Naive thymus-derived CD4-positive, alpha-beta T cell (primary cell): ENCODE measurements at regions not wholly inside any gene's neighbourhood (a gene's known extent, or its start where the extent isn't known, plus 50 kb on each side); places are given as distances from the start of the nearest gene placed in this dataset.

Experiments used
- ATAC-seq: fragments of 150-1000 bp; cut with Tn5 transposase; 2 replicates; pipeline ENCODE4 v1.10.0; 2021; ENCODE audit warnings: mild to moderate bottlenecking, moderate library complexity
- CTCF ChIA-PET: fragments of 350-600 bp; sonication (Branson Sonifier 250); formaldehyde crosslinking; loops from one replicate; lab custom pipeline; 2021; ENCODE audit warnings: antibody characterized with exemption; lab: Charles Lee
- POLR2A ChIA-PET: fragments of 350-600 bp; sonication (Branson Sonifier 250); formaldehyde crosslinking; loops from one replicate; lab custom pipeline; 2021; ENCODE audit warnings: antibody characterized with exemption, inconsistent platforms; lab: Charles Lee
- DNase-seq, 9 donors: peaks; one replicate each; pipeline versions ENCODE4 v3.0.0 to v3.0.0-alpha.2; 2020 to 2022; ENCODE audit warnings: mixed read lengths in 1 of 9
- H3K27ac ChIP-seq: one replicate; pipeline ENCODE4 v1.7.0; 2013; ENCODE audit warnings: mild to moderate bottlenecking, low read depth, low read length, moderate library complexity
- H3K27me3 ChIP-seq, 2 donors: one replicate each; pipeline ENCODE4 v1.7.0; 2013; ENCODE audit warnings: low read length in 2 of 2, mild to moderate bottlenecking in 2 of 2, moderate library complexity in 2 of 2; ENCODE audit not compliant: control insufficient read depth in 2 of 2, insufficient read depth in 2 of 2
- H3K36me3 ChIP-seq, 3 experiments: 1 replicate in 2 of 3; 2 replicates in 1 of 3; pipeline ENCODE4 v1.7.0; 2013; ENCODE audit warnings: low read length in 3 of 3, mild to moderate bottlenecking in 3 of 3, moderate library complexity in 1 of 3; ENCODE audit not compliant: insufficient read depth in 3 of 3, control insufficient read depth in 2 of 3
- H3K4me1 ChIP-seq, 2 donors: one replicate each; pipeline ENCODE4 v1.7.0; 2013; ENCODE audit warnings: low read length in 2 of 2, mild to moderate bottlenecking in 2 of 2, moderate library complexity in 1 of 2; ENCODE audit not compliant: control insufficient read depth in 2 of 2, insufficient read depth in 2 of 2
- H3K4me3 ChIP-seq: 2 replicates; pipeline ENCODE4 v1.7.0; 2013; ENCODE audit warnings: mild to moderate bottlenecking, low read length
- H3K9me3 ChIP-seq, 3 experiments: 1 replicate in 2 of 3; 2 replicates in 1 of 3; pipeline ENCODE4 v1.7.0; 2013; ENCODE audit warnings: low read length in 3 of 3; ENCODE audit not compliant: control insufficient read depth in 2 of 3
- H3K27ac Mint-ChIP-seq, 9 donors: one replicate each; pipeline ENCODE4 v1.8.0; 2020 to 2022; ENCODE audit warnings: mixed read lengths in 9 of 9, mild to moderate bottlenecking in 8 of 9, moderate library complexity in 5 of 9, inconsistent platforms in 2 of 9
- H3K27me3 Mint-ChIP-seq, 5 donors: one replicate each; pipeline ENCODE4 v1.8.0; 2021 to 2022; ENCODE audit warnings: mixed read lengths in 5 of 5, mild to moderate bottlenecking in 1 of 5
- H3K36me3 Mint-ChIP-seq, 5 donors: one replicate each; pipeline ENCODE4 v1.8.0; 2020 to 2022; ENCODE audit warnings: mixed read lengths in 5 of 5, mild to moderate bottlenecking in 3 of 5, inconsistent platforms in 1 of 5
- H3K4me1 Mint-ChIP-seq, 7 donors: one replicate each; pipeline ENCODE4 v1.8.0; 2020 to 2022; ENCODE audit warnings: mixed read lengths in 7 of 7, mild to moderate bottlenecking in 3 of 7, inconsistent platforms in 1 of 7
- H3K4me3 Mint-ChIP-seq, 10 donors: one replicate each; pipeline ENCODE4 v1.8.0; 2020 to 2022; ENCODE audit warnings: mild to moderate bottlenecking in 10 of 10, mixed read lengths in 10 of 10, moderate library complexity in 6 of 10, inconsistent platforms in 2 of 10
- H3K9me3 Mint-ChIP-seq, 11 donors: one replicate each; pipeline ENCODE4 v1.8.0; 2020 to 2022; ENCODE audit warnings: mixed read lengths in 11 of 11, mild to moderate bottlenecking in 4 of 11, inconsistent platforms in 1 of 11, moderate library complexity in 1 of 11
- intact Hi-C, 2 donors: fragments of 100-400 bp; cut with micrococcal nuclease; formaldehyde crosslinking; loops; one replicate each; pipeline ENCODE4 v1.15.1; 2023

DNA sequence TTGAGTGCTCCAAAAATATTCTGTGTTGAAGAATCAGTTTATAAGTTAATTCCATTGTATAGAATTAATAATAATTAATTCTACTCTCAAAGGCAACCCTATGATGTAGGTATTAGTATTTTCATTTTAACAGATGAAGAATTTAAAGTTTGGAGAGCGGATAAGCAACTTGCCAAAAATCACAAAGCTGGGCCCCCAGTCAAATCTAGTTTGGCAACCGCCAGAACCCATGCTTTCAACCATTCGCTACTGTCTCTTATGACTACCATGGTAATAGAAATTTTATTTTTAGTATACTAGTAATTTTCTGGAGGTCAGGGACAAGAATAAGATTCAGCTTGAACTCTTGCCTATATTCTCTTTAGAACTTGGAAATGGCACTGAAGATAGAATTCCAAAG, 229.8 kb downstream of the IBTK start:
- H3K4me1 Mint-ChIP-seq: no peaks in the 10 kb centered on the region
- no peak for ATAC-seq
- intact Hi-C loops: no loop called here

DNA sequence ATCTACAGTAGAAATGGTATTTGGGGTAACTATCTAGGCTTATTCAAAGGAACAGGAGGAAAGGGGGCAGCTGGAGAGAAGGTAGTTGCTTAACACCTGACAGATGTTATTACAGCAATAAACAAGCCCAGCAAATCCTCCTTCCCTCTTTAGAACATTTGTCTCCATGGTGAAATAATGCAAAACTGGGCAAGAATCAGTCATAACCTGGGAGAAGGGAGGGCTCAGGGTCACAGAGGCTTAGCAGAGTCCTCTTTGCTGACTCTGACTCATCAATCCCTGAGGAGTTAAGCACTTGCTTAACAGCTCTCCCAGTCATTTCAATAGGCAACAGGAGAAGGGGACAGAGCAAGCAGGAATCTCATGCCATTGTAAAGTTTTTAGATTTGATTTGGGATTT, 230.3 kb downstream of the IBTK start:
- no peaks in the 10 kb centered on the region for H3K36me3 Mint-ChIP-seq
- peaks cover 0 to 8% (median 0%) of the 10 kb centered on the region in 5 donors for H3K27me3 Mint-ChIP-seq
- ChIA-PET POLR2A (no interaction called here), CTCF (no interaction called here)
- ATAC-seq (no peak), DNase-seq (no peak)
- no peaks in the 10 kb centered on the region for H3K36me3 ChIP-seq
- no peaks in the 10 kb centered on the region for H3K4me1 Mint-ChIP-seq
- no peaks in the 10 kb centered on the region for H3K9me3 ChIP-seq
- no peak overlapping the region for H3K4me3 ChIP-seq
- peaks cover 0 to 4% (median 0%) of the 10 kb centered on the region in 11 donors for H3K9me3 Mint-ChIP-seq
- no peak overlapping the region for H3K27ac Mint-ChIP-seq
- H3K4me3 Mint-ChIP-seq: no peak overlapping the region
- intact Hi-C loops: no loop called here
- H3K4me1 ChIP-seq: no peaks in the 10 kb centered on the region
- no peak overlapping the region for H3K27ac ChIP-seq
- H3K27me3 ChIP-seq: no peaks in the 10 kb centered on the region

More for the DNA sequence above, 229.8 kb downstream of the IBTK start:
- H3K27ac Mint-ChIP-seq: no peak overlapping the region
- H3K9me3 Mint-ChIP-seq: peaks cover 0 to 4% (median 0%) of the 10 kb centered on the region in 11 donors
- Histone ChIP-seq H3K4me3 (no peak overlapping the region), H3K9me3 (no peaks in the 10 kb centered on the region), H3K27ac (no peak overlapping the region), H3K4me1 (no peaks in the 10 kb centered on the region), H3K27me3 (no peaks in the 10 kb centered on the region), H3K36me3 (no peaks in the 10 kb centered on the region)
- CTCF ChIA-PET: no interaction called here
- H3K27me3 Mint-ChIP-seq: peaks cover 0 to 8% (median 0%) of the 10 kb centered on the region in 5 donors
- DNase-seq: no peak
- POLR2A ChIA-PET: no interaction called here
- H3K36me3 Mint-ChIP-seq: no peaks in the 10 kb centered on the region
- no peak overlapping the region for H3K4me3 Mint-ChIP-seq

DNA sequence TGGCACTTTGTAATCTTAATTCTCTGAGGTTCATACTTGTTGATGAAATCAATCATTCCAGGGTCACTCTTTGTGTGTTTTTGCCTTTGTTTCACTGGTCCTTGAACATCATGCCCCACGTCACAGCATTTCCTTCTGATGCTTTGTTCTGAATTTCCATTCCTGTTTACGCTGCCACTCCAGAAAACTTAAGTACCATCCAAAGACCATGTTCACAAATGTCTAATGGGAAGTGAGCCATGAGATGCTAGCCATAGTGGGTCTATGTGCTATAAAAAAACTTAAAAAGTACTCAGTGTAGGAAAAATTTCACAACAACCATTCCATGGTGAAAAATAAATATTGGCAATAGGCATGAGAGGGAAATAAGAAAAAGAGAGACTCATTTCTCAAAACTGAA, 232.0 kb downstream of the IBTK start:
- DNase-seq (no peak), ATAC-seq (no peak)
- POLR2A ChIA-PET: no interaction called here
- H3K9me3 ChIP-seq: no peaks in the 10 kb centered on the region
- intact Hi-C loops: no loop called here
- Mint-ChIP-seq H3K4me3 (no peak overlapping the region), H3K27me3 (peaks cover 0 to 8% (median 0%) of the 10 kb centered on the region in 5 donors), H3K4me1 (no peaks in the 10 kb centered on the region), H3K27ac (no peak overlapping the region), H3K36me3 (no peaks in the 10 kb centered on the region), H3K9me3 (peaks cover 0 to 7% (median 3%) of the 10 kb centered on the region in 11 donors)
- no peak overlapping the region for H3K27ac ChIP-seq
- H3K4me1 ChIP-seq: no peaks in the 10 kb centered on the region
- H3K36me3 ChIP-seq: no peaks in the 10 kb centered on the region
- CTCF ChIA-PET: no interaction called here
- no peak overlapping the region for H3K4me3 ChIP-seq
- H3K27me3 ChIP-seq: no peaks in the 10 kb centered on the region

DNA sequence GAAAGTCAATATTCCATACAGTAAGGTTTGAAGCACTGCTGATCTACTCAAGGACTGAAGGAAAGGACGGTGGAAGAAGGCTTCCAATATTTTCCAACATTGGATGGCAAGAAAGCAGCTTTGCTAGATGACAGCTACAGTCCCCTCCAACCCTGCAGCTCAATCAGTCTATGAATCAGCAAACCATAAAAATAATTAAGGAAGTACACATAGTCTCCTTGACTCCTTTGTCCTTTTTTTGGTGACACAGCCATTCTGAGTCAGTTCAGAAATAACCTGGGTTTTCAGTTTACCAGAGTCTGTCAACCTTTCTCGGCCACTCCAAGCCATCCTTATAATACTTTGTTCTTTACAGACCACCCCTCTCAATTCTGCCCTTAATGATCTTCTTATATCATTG, 232.5 kb downstream of the IBTK start:
- no peak overlapping the region for H3K4me3 ChIP-seq
- no peaks in the 10 kb centered on the region for H3K36me3 ChIP-seq
- Mint-ChIP-seq H3K27me3 (peaks cover 0 to 8% (median 0%) of the 10 kb centered on the region in 5 donors), H3K4me3 (no peak overlapping the region), H3K27ac (no peak overlapping the region), H3K36me3 (no peaks in the 10 kb centered on the region), H3K9me3 (peaks cover 0 to 11% (median 4%) of the 10 kb centered on the region in 11 donors), H3K4me1 (no peaks in the 10 kb centered on the region)
- ChIA-PET CTCF (no interaction called here), POLR2A (no interaction called here)
- H3K27me3 ChIP-seq: no peaks in the 10 kb centered on the region
- ATAC-seq: no peak
- H3K27ac ChIP-seq: no peak overlapping the region
- intact Hi-C loops: no loop called here
- H3K9me3 ChIP-seq: no peaks in the 10 kb centered on the region
- DNase-seq: no peak
- H3K4me1 ChIP-seq: no peaks in the 10 kb centered on the region

DNA sequence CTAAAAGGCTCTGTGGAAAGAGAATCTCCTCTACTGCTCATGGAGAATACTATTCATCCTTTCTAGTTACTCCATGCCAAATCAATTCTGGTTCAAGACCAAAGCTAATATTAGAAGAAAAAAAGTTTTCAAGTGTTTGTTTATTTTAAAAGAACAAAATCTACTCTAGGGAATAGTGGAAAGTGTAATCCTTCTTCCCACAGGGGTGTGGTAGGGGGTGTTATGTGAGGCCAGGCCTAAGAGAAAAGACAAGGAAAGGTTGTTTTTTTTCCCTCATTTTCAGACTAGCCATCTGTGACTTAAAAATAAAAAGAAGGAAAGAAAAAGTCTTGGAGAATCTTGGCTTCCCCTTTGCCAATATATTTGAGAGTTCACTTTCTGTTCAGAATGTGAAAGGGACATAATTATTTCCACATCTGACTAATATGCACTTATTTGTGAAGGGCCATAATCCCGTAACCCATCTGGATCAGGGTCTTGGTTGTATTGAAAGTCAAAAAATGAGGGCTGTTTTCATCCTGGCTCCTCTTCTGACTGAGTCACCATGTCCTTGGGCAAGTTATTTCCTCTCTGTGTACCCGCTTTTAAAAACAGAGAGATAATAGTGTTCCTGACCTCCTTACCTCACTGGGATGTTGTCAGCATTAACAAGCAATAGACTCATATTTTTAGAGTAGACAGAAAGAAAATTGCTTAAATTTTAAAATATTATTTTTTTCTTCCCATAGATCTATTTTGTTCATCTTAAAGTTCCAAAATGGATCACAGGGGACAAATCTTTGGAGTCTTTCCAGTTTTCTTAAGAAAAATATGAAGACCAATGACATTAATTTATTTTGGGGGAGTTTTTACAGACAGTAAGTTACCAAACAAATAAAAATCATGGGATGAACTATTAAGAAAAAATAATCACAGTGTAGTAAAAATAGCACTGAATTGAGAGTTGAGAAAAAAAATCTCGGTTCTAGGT, 233.7 kb downstream of the IBTK start:
- POLR2A ChIA-PET: no interaction called here
- peaks cover 0 to 8% (median 0%) of the 10 kb centered on the region in 5 donors for H3K27me3 Mint-ChIP-seq
- Histone ChIP-seq H3K4me1 (no peaks in the 10 kb centered on the region), H3K27ac (no peak overlapping the region), H3K27me3 (no peaks in the 10 kb centered on the region), H3K9me3 (no peaks in the 10 kb centered on the region), H3K36me3 (no peaks in the 10 kb centered on the region), H3K4me3 (no peak overlapping the region)
- no peak overlapping the region for H3K4me3 Mint-ChIP-seq
- no peak overlapping the region for H3K27ac Mint-ChIP-seq
- no peak for ATAC-seq
- no peak for DNase-seq
- CTCF ChIA-PET: no interaction called here
- H3K9me3 Mint-ChIP-seq: peaks cover 0 to 13% (median 5%) of the 10 kb centered on the region in 11 donors
- H3K4me1 Mint-ChIP-seq: no peaks in the 10 kb centered on the region
- no peaks in the 10 kb centered on the region for H3K36me3 Mint-ChIP-seq
- intact Hi-C loops: no loop called here

DNA sequence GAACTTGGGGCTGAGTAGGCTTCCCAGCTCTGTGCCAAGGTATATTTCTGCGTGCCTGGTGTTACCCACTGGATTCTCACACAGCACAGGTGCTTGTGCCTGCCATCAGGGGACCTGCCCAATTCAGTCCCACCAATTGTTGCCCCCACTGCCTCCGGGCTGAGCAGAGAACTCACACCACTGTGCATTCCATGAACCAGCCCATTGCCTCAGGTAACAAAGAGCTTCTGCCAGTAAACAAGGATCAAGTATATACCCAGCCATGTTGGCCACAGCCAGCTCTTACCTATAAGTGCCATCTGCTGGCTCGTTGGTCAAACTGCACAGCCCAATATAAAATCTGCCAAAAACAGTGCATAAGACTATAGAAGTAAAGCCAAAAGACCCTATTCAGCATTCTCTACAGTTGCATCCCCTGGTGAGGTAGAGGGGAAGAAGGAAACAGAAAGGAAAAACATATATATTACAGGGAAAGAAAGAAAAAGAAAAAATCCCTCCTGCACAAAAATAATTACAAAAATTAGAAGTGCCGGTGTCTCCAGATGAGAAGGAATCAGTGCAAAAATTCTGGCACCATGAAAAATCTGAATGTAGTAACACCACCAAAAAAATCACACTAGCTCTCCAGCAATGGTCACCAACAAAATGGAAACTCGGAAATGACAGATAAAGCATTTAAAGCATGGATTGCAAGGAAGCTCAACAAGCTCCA, 241.4 kb downstream of the IBTK start:
- Histone ChIP-seq H3K36me3 (no peaks in the 10 kb centered on the region), H3K9me3 (no peaks in the 10 kb centered on the region), H3K4me1 (no peaks in the 10 kb centered on the region), H3K27me3 (no peaks in the 10 kb centered on the region), H3K27ac (no peak overlapping the region), H3K4me3 (no peak overlapping the region)
- H3K9me3 Mint-ChIP-seq: peaks cover 0 to 32% (median 12%) of the 10 kb centered on the region in 11 donors
- intact Hi-C loops: no loop called here
- no peak for ATAC-seq
- no peak overlapping the region for H3K4me3 Mint-ChIP-seq
- H3K4me1 Mint-ChIP-seq: no peaks in the 10 kb centered on the region
- H3K27me3 Mint-ChIP-seq: peaks cover 0 to 6% (median 0%) of the 10 kb centered on the region in 5 donors
- ChIA-PET CTCF (no interaction called here), POLR2A (no interaction called here)
- H3K27ac Mint-ChIP-seq: no peak overlapping the region
- no peaks in the 10 kb centered on the region for H3K36me3 Mint-ChIP-seq
- no peak for DNase-seq
